AML-193 (cell line): ENCODE measurements at regions not wholly inside any gene's neighbourhood (a gene's known extent, or its start where the extent isn't known, plus 50 kb on each side); places are given as distances from the start of the nearest gene placed in this dataset.

Experiments used
- DNase-seq, 2 experiments: peaks; one replicate each; lab custom pipeline; 2025; lab: John Stamatoyannopoulos, UW

GRCh38 chr6:24987446-24988115, 51.8 kb upstream of the RIPOR2 start:
- no peak for DNase-seq

- no peak for DNase-seq
These were observed 52.8 kb upstream of the RIPOR2 start for GRCh38 chr6:24988562-24988961.

GRCh38 chr6:24990236-24990845, 54.6 kb upstream of the RIPOR2 start:
- no peak for DNase-seq

GRCh38 chr6:24990944-24991809, 55.4 kb upstream of the RIPOR2 start:
- DNase-seq: no peak

- DNase-seq: peak; percentile 77 to 82
These were observed 56.2 kb upstream of the RIPOR2 start for GRCh38 chr6:24991810-24992467.

- no peak for DNase-seq
These were observed 59.1 kb upstream of the RIPOR2 start for GRCh38 chr6:24994812-24995211.

- DNase-seq: no peak
These were observed 59.5 kb upstream of the RIPOR2 start for GRCh38 chr6:24995270-24995669.

GRCh38 chr6:24996269-24996836, 60.6 kb upstream of the RIPOR2 start:
- peak; percentile 74 to 83 for DNase-seq

- DNase-seq: peak; percentile 10 to 45
These were observed 61.5 kb upstream of the RIPOR2 start for GRCh38 chr6:24997231-24997630.

- no peak for DNase-seq
These were observed 62.1 kb upstream of the RIPOR2 start for GRCh38 chr6:24997905-24998304.

- no peak for DNase-seq
These were observed 66.7 kb upstream of the RIPOR2 start for GRCh38 chr6:25002326-25003091.

- no peak for DNase-seq
These were observed 68.6 kb upstream of the RIPOR2 start for GRCh38 chr6:25004357-25004756.

GRCh38 chr6:25005010-25005409, 69.2 kb upstream of the RIPOR2 start:
- DNase-seq: no peak

GRCh38 chr6:25006075-25006474, 70.3 kb upstream of the RIPOR2 start:
- no peak for DNase-seq

GRCh38 chr6:25006565-25007001, 70.8 kb upstream of the RIPOR2 start:
- DNase-seq: peak; percentile 99 to 100

GRCh38 chr6:25007269-25007699, 71.5 kb upstream of the RIPOR2 start:
- DNase-seq: peak; percentile 32

- DNase-seq: no peak
These were observed 73.1 kb upstream of the RIPOR2 start for GRCh38 chr6:25008707-25009392.

GRCh38 chr6:25009393-25009710, 73.6 kb upstream of the RIPOR2 start:
- DNase-seq: no peak

GRCh38 chr6:25010176-25010575, 74.4 kb upstream of the RIPOR2 start:
- no peak for DNase-seq

- no peak for DNase-seq
These were observed 75.3 kb upstream of the RIPOR2 start for GRCh38 chr6:25010902-25011625.
